ENCODE measurements at regions not wholly inside any gene's neighbourhood (a gene's known extent, or its start where the extent isn't known, plus 50 kb on each side); places are given as distances from the start of the nearest gene placed in this dataset.

DNA sequence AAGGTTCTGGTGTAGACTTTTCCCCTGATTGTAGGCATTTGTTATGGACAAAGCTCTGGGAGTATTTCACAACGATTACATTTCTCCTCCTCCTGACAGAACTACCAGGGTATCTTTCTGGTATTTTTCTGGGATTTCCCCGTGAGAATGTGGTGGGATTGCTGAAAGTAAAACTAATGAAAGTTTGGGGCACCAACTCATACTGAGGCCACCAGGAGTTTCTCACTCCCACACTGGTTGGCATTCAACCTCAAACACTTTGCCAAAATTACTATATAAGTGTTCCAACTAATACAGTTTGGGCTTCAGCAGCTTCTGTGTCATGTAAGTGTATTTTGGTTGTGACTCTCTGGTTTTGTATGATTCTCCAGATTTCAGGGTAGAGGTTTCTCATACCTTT, 855.1 kb downstream of the GLUD2 start:
- Histone ChIP-seq H3K9me2 (replicated peaks; ENCODE audit: insufficient read depth, low read length) (no peaks in the 10 kb centered on the region), H2AFZ (ENCODE audit: low read length) (no peak overlapping the region), H3K27ac (ENCODE audit: low read length) (no peak overlapping the region), H3K79me2 (ENCODE audit: low read length) (no peaks in the 10 kb centered on the region), H3F3A (ENCODE audit: insufficient read depth, low read length) (no peaks in the 10 kb centered on the region), H3K27me3 (replicated peaks; ENCODE audit: insufficient read depth, low read length) (no peaks in the 10 kb centered on the region), H3K9ac (ENCODE audit: low read length) (no peak overlapping the region), H3K4me3 (ENCODE audit: low read length) (no peak overlapping the region), H4K20me1 (ENCODE audit: insufficient read depth, low read length) (no peaks in the 10 kb centered on the region), H3K36me3 (replicated peaks; ENCODE audit: insufficient read depth, low read length) (no peaks in the 10 kb centered on the region), H3K4me2 (ENCODE audit: low read depth, low read length) (no peak overlapping the region), H3K9me3 (replicated peaks; ENCODE audit: insufficient read depth, low read length) (no peaks in the 10 kb centered on the region), H3K4me1 (ENCODE audit: low read length) (no peaks in the 10 kb centered on the region)
- TF ChIP-seq EZH2phosphoT487 (IDR thresholded peaks at IDR 0.05; ENCODE audit: low read length) (no peak), EZH2 (optimal IDR thresholded peaks at IDR 0.05; ENCODE audit: low read depth, low read length) (no peak)
- TF ChIP-seq, protein P1, sequence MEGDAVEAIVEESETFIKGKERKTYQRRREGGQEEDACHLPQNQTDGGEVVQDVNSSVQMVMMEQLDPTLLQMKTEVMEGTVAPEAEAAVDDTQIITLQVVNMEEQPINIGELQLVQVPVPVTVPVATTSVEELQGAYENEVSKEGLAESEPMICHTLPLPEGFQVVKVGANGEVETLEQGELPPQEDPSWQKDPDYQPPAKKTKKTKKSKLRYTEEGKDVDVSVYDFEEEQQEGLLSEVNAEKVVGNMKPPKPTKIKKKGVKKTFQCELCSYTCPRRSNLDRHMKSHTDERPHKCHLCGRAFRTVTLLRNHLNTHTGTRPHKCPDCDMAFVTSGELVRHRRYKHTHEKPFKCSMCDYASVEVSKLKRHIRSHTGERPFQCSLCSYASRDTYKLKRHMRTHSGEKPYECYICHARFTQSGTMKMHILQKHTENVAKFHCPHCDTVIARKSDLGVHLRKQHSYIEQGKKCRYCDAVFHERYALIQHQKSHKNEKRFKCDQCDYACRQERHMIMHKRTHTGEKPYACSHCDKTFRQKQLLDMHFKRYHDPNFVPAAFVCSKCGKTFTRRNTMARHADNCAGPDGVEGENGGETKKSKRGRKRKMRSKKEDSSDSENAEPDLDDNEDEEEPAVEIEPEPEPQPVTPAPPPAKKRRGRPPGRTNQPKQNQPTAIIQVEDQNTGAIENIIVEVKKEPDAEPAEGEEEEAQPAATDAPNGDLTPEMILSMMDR (IDR thresholded peaks at IDR 0.05; ENCODE audit: low read length), result no peak
- no peak for DNase-seq

DNA sequence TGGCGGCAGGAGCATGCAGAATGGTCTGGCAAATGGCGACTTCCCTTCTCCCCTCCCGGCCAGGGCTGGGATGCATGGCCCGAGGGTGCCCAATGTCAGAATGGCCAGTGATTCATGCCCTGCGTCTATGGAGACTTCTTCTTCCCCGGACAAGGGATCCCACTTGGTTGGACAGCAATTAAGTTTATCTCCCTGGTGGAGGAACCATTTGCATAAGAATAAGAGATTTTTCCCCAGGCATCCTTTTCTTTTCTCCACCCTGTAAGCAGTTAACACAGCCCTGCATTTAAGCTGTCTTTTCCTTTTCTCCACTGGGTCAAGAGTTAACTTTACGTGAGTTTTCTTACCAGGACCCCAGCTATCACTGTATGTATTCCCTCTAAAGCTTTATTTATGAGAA, 856.6 kb downstream of the GLUD2 start:
- TF ChIP-seq EZH2phosphoT487 (IDR thresholded peaks at IDR 0.05; ENCODE audit: low read length) (no peak), EZH2 (optimal IDR thresholded peaks at IDR 0.05; ENCODE audit: low read depth, low read length) (no peak)
- TF ChIP-seq, protein P1 (IDR thresholded peaks at IDR 0.05; ENCODE audit: low read length), result no peak
- Histone ChIP-seq H4K20me1 (ENCODE audit: insufficient read depth, low read length) (no peaks in the 10 kb centered on the region), H3K4me1 (ENCODE audit: low read length) (no peaks in the 10 kb centered on the region), H3K27ac (ENCODE audit: low read length) (no peak overlapping the region), H3K9me2 (replicated peaks; ENCODE audit: insufficient read depth, low read length) (no peaks in the 10 kb centered on the region), H3K79me2 (ENCODE audit: low read length) (no peaks in the 10 kb centered on the region), H3K9me3 (replicated peaks; ENCODE audit: insufficient read depth, low read length) (no peaks in the 10 kb centered on the region), H3K27me3 (replicated peaks; ENCODE audit: insufficient read depth, low read length) (no peaks in the 10 kb centered on the region), H3F3A (ENCODE audit: insufficient read depth, low read length) (no peaks in the 10 kb centered on the region), H3K9ac (ENCODE audit: low read length) (no peak overlapping the region), H2AFZ (ENCODE audit: low read length) (no peak overlapping the region), H3K4me2 (ENCODE audit: low read depth, low read length) (no peak overlapping the region), H3K36me3 (replicated peaks; ENCODE audit: insufficient read depth, low read length) (no peaks in the 10 kb centered on the region), H3K4me3 (ENCODE audit: low read length) (no peak overlapping the region)
- no peak for DNase-seq

DNA sequence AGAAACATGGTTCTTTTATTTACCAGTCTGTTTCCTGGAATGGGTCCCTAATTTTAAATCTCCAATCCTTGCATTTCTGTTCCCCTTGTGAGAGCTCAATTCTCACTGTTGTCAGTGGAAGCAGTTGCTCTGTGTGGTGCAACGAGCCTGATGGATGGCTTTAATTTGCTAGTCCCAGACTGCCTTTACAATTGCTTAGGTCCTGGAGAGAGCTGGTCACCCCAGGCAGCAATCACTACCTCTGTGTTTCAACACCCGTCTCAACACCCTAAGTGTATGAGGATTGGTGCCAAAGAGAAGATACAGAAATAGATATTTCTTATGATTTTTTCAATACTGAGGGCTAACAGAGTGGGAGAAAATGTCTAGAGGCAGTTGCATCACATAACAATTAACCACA, 873.8 kb downstream of the GLUD2 start:
- Histone ChIP-seq H3K4me1 (ENCODE audit: low read length) (no peaks in the 10 kb centered on the region), H3K36me3 (replicated peaks; ENCODE audit: insufficient read depth, low read length) (no peaks in the 10 kb centered on the region), H2AFZ (ENCODE audit: low read length) (no peak overlapping the region), H3K27me3 (replicated peaks; ENCODE audit: insufficient read depth, low read length) (no peaks in the 10 kb centered on the region), H3K27ac (ENCODE audit: low read length) (no peak overlapping the region), H3F3A (ENCODE audit: insufficient read depth, low read length) (no peaks in the 10 kb centered on the region), H3K9ac (ENCODE audit: low read length) (no peak overlapping the region), H3K4me3 (ENCODE audit: low read length) (no peak overlapping the region), H3K9me2 (replicated peaks; ENCODE audit: insufficient read depth, low read length) (no peaks in the 10 kb centered on the region), H3K79me2 (ENCODE audit: low read length) (no peaks in the 10 kb centered on the region), H3K9me3 (replicated peaks; ENCODE audit: insufficient read depth, low read length) (no peaks in the 10 kb centered on the region), H3K4me2 (ENCODE audit: low read depth, low read length) (no peak overlapping the region), H4K20me1 (ENCODE audit: insufficient read depth, low read length) (no peaks in the 10 kb centered on the region)
- DNase-seq, result no peak
- TF ChIP-seq EZH2phosphoT487 (IDR thresholded peaks at IDR 0.05; ENCODE audit: low read length) (no peak), EZH2 (optimal IDR thresholded peaks at IDR 0.05; ENCODE audit: low read depth, low read length) (no peak)
- TF ChIP-seq, protein P1 (IDR thresholded peaks at IDR 0.05; ENCODE audit: low read length), result no peak
